Mesenteric fat pad (tissue), 1 donor: ENCODE measurements at regions not wholly inside any gene's neighbourhood (a gene's known extent, or its start where the extent isn't known, plus 50 kb on each side); places are given as distances from the start of the nearest gene placed in this dataset.
"Not testable (repeated sequence)": the region's sequence is repeated elsewhere in the genome, so short reads cannot be mapped to it uniquely, and the experiment has no call there.

Experiments
- DNase-seq: peaks from one replicate; pipeline ENCODE4 v3.0.0-alpha.2; 2020; ENCODE audit warnings: low spot score
- donor health status: DM: yes; HTN: yes; CAD: no.

GRCh38 chr11:86148345-86148747, 79.5 kb upstream of the PICALM start:
- DNase-seq = no peak

DNA sequence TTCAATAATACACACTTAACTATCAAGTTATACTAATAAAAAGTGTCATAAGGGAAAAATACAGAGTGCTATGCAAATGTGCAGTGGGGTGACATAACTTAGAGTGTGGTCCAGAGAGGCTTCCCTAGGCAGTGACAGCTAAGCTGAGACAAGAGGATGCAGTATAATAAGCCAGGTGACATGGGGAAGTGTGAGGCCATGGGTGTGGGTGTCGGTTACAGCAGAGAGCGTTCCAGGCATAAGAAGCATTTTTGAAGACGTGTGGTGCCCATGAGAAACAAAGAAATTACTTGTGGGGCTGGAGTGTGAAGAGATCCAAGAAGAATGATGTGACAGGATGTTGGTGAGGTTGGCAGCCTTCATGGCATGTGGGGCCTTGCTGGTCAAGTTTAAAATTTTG, 78.1 kb upstream of the PICALM start:
- no peak for DNase-seq

GRCh38 chr11:86145439-86146156, 76.7 kb upstream of the PICALM start:
- DNase-seq = no peak

DNA sequence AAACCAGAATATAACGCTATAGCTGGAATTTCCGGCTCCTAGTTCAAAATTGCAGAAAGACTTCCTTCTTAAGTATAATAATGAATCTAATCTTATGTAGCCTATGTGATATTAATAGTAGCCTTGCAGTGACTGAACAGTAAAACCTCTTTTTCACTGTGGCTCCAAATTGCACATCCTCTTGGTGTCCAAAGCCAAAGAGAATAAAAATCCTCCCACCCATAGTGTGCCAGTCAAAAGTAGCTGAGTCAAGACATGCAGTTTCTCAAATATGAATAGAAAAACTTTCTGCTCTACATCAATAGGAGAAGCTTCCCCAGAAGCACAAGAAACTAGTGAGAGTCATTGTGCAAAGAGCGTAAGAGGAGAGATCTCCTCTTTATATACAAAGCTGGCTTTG, 76.0 kb upstream of the PICALM start:
- DNase-seq = no peak

DNA sequence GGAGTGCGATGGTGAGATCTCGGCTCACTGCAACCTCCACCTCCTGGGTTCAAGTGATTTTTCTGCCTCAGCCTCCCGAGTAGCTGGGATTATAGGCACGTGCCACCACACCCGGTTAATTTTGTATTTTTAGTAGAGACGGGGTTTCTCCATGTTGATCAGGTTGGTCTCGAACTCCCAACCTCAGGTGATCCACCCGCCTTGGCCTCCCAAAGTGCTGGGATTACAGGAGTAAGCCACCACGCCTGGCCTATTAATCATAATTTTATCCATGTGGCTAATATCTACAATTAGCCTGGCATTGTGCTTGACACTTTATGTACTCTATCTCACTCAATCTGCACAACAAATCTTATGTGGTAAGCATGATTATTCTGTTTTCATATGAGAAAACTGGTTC, 75.2 kb upstream of the PICALM start:
- not testable (repeated sequence) for DNase-seq

DNA sequence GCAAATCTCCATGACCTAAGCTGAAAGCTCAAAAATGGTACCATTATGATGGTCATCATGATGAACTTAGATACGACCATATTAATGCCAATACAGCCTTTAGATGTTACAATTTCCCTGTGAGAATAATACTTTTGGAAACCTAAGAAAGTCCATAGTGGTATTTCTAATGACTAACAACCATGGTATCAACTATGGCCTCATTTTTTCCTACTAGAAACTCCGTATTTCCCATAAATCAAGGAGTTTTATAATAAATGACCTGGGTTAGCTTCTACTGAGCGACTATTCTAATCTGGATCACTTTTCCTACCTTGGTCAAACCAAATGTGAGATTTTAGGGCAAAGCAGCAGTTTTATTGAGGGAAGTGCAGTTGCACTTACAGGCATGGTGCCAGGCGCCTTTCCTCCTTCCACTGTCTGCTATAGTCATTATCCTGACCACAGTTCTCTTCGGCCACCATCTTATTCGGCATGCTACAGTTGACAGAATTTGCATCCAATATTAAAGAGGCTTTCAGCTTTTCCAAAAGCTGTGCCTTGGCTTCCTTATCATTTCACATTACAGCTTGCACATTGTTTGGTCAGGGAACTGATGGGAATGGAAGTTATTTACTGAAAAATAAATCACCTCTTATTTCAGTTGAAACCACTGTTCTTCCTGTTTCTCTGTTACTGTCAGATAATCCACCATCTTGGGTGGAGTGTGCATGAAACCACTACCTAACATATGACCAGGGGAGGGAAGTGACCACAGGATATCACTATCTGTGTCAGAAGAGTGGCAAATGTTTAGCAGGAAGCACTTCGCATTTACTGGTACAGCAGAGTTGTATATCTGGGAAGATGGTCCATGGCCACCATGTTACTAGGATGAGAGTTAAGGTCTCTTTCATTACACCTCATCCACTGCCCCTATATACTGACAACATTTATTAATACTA, 74.5 kb upstream of the PICALM start:
- DNase-seq = no peak

- no peak for DNase-seq
Measured at GRCh38 chr11:86142170-86142569, 73.3 kb upstream of the PICALM start.

GRCh38 chr11:86141727-86142126, 72.8 kb upstream of the PICALM start:
- DNase-seq = no peak

DNA sequence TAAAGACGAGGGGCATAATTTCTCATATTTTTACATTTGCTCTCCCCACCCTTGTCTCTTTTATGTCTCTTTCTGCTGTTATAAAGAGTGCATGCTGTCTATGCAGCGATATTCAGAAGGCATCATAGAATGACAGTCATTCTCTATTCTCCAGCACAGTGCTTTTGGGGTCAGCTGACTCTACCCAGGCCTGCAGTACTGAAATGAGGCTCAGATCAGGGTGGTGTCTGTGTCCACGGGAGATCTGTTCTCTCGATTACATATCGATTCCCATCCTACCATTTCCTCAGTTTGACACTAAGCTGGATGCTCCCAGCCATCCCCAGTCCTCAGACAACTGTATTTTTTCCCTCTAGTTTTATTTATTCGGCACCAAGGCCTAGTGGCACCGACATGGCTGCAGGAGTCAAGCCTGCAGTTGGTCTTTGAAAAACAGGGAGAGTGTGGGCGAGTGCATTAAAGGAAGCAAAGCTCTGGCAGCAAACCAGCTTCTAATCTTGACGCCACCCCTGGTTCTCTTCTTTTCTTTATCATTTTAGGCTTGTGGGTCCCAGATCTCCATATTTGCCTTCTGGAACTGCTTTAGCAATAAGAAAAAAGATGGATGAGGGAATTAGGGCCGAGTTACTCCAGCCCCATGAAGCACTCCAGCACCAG, 71.6 kb upstream of the PICALM start:
- DNase-seq = no peak

GRCh38 chr11:86138958-86139357, 70.1 kb upstream of the PICALM start:
- no peak for DNase-seq

DNA sequence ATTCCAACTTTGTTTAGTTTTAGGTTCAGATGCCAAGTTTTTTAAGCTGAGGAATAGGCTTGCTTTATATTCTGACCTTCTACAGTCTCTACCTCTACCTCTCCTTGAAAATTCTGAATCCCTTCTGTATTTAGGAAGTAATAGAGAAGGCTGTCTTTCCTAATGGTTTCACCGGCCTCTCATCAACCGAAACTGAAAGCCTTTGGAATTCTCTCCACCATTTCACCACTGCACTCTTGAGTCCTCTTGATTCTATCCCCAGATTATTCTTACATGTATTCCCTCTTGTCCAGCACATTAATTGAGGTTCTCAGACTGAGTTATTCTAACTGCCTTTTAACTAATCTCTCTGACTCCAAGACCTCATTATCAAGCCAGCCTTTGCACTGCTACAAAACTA, 67.7 kb upstream of the PICALM start:
- no peak for DNase-seq

GRCh38 chr11:86135319-86135714, 66.4 kb upstream of the PICALM start:
- no peak for DNase-seq

GRCh38 chr11:86134580-86135318, 65.9 kb upstream of the PICALM start:
- DNase-seq = no peak

DNA sequence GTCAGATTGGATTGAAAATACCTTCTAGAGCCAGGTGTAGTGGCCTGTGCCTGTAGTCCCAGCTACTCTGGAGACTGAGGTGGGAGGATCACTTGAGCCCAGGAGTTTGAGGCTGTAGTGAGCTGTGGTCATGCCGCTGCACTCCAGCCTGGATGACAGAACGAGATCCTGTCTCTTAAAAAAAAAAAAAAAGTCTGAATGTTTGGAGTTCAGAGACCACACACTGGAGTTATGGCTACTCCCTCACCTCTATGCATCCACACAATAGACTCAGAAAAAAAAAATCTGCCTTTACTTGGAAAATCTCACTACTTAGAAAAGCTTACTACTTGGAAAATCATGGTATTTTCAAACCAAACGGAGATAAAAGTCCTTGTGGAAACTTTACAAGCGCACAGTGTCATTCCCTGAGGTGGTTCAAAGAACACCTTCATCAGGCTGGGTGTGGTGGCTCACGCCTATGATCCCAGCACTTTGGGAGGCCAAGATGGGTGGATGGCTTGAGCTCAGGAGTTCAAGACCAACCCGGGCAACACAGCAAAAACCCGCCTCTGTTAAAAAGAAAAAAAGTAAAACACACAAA, 63.9 kb upstream of the PICALM start:
- DNase-seq = no peak

DNA sequence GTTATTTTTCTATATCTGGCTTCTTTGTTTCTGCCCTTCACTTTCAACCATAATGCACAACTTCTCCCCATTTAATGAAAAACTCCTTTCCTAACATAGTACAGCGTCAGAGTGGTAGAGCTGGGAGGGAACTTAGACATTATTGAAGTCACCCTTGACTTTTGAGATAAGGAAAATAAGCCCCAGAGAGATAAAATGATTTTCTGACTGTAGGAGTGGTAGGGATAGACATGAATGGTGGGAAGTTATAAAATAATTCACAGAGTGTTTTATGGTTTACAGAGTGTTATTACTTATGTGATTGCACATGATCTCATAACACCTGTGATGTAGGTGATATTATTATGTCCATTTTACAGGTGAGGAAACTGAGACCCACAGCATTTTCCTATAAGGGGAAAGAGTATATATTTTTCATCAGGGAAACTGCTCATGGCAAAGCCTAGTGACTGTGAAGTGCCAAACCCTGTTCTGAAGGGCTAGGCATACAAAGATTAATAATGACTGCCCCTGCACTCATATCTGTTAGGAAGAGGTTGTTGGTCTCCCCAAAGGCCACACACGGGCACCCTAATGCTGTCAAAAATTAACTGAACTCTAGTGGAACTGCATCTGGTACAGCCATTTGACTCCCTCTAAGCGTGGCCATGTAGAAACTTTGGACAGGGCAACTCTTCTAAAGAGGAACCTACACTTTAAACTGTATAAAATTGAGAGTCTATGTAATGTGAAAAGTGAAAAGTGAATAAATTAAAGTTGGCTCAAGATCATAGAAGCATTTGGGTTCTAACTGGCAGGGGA, 61.1 kb upstream of the PICALM start:
- DNase-seq = no peak

DNA sequence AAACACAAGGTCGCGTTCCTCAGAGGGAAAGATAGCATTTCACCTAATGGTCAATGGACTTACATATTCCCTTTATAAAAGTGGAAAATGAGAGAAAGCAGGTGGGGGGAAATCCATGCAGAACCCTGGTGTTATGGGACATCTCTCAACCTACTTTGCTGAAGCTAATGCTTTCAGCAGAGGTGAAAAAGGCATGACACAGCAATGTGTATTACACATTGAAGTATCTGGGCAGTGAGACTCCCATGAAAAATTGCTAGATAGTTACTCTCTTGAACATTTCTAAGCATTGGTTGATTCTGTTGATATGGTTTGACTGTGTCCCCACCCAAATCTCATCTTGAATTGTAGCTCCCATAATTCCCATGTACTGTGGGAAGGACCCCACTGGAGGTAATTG, 60.0 kb upstream of the PICALM start:
- DNase-seq = no peak

- DNase-seq = no peak
Measured at GRCh38 chr11:86126862-86127261, 58.0 kb upstream of the PICALM start.

DNA sequence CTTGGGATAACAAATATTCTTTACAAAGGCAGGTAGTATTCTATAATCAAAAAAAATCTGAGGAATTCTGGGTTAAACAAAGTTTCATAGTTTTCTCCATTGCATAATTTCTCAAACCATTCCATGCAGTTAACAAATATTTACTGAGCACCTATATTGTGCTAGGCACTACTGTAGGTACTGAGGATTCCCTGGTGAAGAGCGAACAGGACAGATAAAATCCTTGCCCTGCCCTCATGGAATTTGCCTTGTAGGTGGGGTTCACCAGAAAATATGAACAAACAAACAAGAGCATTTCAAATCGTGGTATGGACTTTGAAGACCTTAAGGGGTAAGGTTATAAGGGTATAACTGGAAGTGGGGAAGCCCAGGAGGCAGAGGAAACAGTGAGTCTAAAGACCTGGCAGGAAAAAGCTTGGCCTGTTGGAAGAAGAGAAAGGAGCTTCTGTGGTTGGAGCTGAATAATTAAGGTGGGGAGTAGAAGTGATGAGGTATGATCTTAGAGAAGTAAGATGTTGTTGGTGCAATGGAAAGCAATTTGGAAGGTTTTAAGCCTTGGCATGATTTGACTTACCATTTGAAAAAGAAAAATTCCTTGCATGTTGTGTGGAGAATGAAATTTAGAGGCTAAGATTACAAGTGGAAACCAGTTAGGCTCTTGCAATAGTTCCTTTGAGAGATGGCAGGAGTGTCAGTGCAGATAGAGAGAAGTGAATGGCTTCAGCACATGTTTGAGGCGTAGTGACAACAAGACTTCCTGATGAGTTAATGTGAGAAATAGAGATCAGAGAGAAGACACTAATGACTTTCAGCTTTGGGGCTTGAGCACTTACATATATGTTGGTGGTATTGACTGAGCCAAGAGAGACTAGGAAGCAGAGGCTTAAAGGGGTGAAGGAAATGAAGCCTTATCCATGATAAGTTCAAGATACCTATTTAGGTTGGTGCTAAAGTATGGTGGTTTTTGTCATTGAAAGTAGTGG, 55.7 kb upstream of the PICALM start:
- no peak for DNase-seq

DNA sequence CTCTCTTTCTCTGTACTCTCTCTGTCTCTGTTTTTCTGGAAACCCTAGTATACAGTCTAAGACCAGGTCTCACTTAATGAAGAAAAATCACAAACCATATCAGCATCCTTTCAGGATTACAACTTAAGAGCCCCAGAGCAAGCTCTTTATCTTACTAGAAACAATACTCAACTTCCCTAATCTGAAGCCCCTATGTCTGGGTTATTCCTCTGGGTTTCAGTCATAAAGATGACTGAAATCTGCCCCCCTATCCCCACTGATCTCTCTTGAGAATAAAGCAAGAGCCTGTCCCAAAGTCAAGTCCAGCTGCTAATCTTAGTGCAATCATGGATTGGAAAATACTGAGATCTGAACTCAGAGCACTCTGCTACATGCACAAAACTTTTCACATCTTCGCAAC, 53.9 kb upstream of the PICALM start:
- DNase-seq = no peak
